PC-3 (cell line): ENCODE measurements at regions not wholly inside any gene's neighbourhood (a gene's known extent, or its start where the extent isn't known, plus 50 kb on each side); places are given as distances from the start of the nearest gene placed in this dataset.

Experiments used
- EZH2 ChIP-seq: fragments of 300-600 bp; sonication (generic); IDR thresholded peaks from one replicate; pipeline ENCODE4 v1.6.1; 2017; ENCODE audit warnings: antibody characterized with exemption, mild to moderate bottlenecking, low read length; ENCODE audit not compliant: unreplicated experiment
- EZH2phosphoT487 ChIP-seq: fragments of 300-600 bp; sonication (generic); IDR thresholded peaks from 2 replicates; pipeline ENCODE4 v1.6.1; 2018; ENCODE audit warnings: mild to moderate bottlenecking, antibody characterized with exemption, low read length, borderline replicate concordance
- TF ChIP-seq, protein P1 (sequence below): fragments of 300-600 bp; sonication (generic); conservative IDR thresholded peaks from 2 replicates; pipeline ENCODE4 v1.5.1; 2017; ENCODE audit warnings: antibody characterized with exemption, low read depth, mild to moderate bottlenecking, low read length

- no peak for TF ChIP-seq EZH2
- TF ChIP-seq, protein P1, sequence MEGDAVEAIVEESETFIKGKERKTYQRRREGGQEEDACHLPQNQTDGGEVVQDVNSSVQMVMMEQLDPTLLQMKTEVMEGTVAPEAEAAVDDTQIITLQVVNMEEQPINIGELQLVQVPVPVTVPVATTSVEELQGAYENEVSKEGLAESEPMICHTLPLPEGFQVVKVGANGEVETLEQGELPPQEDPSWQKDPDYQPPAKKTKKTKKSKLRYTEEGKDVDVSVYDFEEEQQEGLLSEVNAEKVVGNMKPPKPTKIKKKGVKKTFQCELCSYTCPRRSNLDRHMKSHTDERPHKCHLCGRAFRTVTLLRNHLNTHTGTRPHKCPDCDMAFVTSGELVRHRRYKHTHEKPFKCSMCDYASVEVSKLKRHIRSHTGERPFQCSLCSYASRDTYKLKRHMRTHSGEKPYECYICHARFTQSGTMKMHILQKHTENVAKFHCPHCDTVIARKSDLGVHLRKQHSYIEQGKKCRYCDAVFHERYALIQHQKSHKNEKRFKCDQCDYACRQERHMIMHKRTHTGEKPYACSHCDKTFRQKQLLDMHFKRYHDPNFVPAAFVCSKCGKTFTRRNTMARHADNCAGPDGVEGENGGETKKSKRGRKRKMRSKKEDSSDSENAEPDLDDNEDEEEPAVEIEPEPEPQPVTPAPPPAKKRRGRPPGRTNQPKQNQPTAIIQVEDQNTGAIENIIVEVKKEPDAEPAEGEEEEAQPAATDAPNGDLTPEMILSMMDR, result no peak
- no peak for TF ChIP-seq EZH2phosphoT487
Observed at GRCh38 chr17:59469786-59470485, 95.5 kb upstream of the DHX40 start.
